Inferior parietal cortex (tissue), 1 donor: ENCODE measurements at regions not wholly inside any gene's neighbourhood (a gene's known extent, or its start where the extent isn't known, plus 50 kb on each side); places are given as distances from the start of the nearest gene placed in this dataset.
A peak's percentile ranks its signal among the peaks of the same experiment; 100 is the strongest.

Source experiments
- DNase-seq: peaks from one replicate; pipeline ENCODE4 v3.0.0-alpha.2; 2016; ENCODE audit errors: extremely low spot score

- DNase-seq, result no peak
Measured at GRCh38 chr5:54367844-54368243, 57.5 kb upstream of the ARL15 start.

- no peak for DNase-seq
Measured at GRCh38 chr5:54366707-54367106, 56.3 kb upstream of the ARL15 start.

- no peak for DNase-seq
Measured at GRCh38 chr5:54363669-54364068, 53.3 kb upstream of the ARL15 start.

GRCh38 chr5:54362992-54363625, 52.7 kb upstream of the ARL15 start:
- DNase-seq, result no peak

- no peak for DNase-seq
Measured at GRCh38 chr5:54362434-54362833, 52.1 kb upstream of the ARL15 start.

- DNase-seq, result peak; percentile 23
Measured at GRCh38 chr5:54361691-54362411, 51.5 kb upstream of the ARL15 start.

- no peak for DNase-seq
Measured at GRCh38 chr5:54360925-54361662, 50.7 kb upstream of the ARL15 start.
